ENCODE measurements at regions not wholly inside any gene's neighbourhood (a gene's known extent, or its start where the extent isn't known, plus 50 kb on each side); places are given as distances from the start of the nearest gene placed in this dataset.

DNA sequence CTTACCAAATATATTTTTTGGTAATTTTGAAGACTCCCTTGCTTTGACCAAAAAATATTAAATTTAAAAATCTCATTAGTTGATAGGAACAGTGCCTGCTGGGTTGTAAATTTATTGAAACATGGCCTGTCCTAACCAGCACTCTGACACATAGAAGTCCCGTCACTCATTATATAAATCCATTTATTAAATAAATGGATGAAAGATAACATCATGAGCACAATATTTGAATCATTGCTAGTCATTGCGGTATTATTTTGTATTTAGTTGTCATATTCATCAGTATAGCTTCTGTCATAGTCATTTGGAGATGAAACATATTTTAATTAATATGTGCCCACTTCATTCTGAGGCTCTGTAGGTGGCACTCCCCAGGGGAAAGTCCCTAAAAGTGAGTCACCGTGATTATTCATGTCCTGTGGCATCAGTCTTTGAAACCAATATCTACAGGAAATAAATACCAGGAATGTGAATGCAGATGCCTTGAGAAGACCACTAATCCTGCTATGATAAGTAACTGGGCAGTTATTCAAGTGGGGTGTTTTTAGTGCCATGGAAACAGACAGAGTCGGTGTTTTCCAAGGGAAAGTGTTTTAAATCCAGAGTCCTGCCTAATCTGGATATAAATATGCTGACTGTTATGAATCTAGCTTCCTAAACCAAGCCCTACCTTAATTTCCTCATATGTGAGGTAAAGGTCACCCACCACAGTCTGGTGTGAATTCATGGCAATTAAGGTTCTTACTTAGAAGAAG lies 302.0 kb downstream of the DUSP10 start:
- H3K27ac ChIP-seq = no peak overlapping the region
- TF ChIP-seq, protein P1, sequence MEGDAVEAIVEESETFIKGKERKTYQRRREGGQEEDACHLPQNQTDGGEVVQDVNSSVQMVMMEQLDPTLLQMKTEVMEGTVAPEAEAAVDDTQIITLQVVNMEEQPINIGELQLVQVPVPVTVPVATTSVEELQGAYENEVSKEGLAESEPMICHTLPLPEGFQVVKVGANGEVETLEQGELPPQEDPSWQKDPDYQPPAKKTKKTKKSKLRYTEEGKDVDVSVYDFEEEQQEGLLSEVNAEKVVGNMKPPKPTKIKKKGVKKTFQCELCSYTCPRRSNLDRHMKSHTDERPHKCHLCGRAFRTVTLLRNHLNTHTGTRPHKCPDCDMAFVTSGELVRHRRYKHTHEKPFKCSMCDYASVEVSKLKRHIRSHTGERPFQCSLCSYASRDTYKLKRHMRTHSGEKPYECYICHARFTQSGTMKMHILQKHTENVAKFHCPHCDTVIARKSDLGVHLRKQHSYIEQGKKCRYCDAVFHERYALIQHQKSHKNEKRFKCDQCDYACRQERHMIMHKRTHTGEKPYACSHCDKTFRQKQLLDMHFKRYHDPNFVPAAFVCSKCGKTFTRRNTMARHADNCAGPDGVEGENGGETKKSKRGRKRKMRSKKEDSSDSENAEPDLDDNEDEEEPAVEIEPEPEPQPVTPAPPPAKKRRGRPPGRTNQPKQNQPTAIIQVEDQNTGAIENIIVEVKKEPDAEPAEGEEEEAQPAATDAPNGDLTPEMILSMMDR (conservative IDR thresholded peaks at IDR 0.05) = no peak
- no peak for TF ChIP-seq ZFX (IDR thresholded peaks at IDR 0.05)

DNA sequence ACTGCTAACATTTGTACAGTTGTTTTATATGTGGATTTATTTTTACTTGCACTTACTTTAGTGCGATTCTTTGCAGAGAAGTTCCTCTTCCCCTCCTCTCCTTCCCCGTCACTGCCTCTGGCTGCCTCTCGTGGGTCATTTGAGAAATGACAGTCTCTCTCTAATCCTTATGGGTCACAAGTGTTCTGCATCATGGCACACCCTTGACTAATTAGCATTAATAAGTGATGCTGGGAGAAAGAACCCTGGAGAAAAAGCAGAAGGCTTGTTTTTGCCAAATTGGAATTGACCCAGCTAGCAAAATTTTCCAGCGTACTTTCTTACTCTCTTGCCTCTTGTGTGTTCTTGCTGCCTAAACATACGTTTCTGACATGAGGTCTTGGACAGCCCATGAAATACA lies 301.2 kb downstream of the DUSP10 start:
- H3K27ac ChIP-seq = no peak overlapping the region
- TF ChIP-seq, protein P1 (conservative IDR thresholded peaks at IDR 0.05) = no peak
- TF ChIP-seq ZFX (IDR thresholded peaks at IDR 0.05) = no peak

DNA sequence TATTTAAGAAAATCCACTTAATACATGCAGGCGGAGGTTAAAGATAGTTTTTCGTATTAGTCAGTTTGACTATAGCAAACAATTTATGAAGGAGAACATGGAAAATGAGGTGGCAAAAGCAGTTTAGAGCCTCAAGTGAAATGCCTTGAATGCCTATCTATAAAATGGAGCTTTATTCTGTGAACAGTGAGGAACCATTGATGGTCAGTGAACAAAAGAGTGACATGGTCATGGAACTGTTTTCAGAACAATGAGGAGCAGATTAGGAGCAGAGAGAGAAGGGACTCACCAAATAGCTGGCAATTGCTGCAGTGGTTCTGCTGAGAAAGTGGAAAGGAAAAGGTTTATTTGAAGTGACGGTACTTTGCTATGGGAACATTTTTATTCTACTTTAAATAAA lies 299.8 kb downstream of the DUSP10 start:
- TF ChIP-seq, protein P1 (conservative IDR thresholded peaks at IDR 0.05) = no peak
- no peak for TF ChIP-seq ZFX (IDR thresholded peaks at IDR 0.05)
- no peak overlapping the region for H3K27ac ChIP-seq

DNA sequence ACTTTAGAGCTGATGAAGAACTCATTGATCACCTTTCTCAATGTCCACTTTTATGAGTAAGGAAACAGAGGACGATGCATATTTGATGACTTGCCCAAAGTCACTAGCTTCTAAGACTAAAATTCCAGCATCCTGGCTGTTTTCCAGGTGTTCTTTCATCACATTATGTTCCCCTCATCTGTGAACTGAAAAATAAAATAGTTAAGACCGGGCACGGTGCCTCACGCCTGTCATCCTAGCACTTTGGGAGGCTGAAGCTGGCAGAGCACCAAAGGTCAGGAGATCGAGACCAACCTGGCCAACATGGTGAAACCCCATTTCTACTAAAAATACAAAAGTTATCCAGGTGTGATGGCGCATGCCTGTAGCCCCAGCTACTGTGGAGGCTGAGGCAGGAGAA lies 297.5 kb downstream of the DUSP10 start:
- no peak overlapping the region for H3K27ac ChIP-seq
- TF ChIP-seq, protein P1 (conservative IDR thresholded peaks at IDR 0.05) = no peak
- no peak for TF ChIP-seq ZFX (IDR thresholded peaks at IDR 0.05)

DNA sequence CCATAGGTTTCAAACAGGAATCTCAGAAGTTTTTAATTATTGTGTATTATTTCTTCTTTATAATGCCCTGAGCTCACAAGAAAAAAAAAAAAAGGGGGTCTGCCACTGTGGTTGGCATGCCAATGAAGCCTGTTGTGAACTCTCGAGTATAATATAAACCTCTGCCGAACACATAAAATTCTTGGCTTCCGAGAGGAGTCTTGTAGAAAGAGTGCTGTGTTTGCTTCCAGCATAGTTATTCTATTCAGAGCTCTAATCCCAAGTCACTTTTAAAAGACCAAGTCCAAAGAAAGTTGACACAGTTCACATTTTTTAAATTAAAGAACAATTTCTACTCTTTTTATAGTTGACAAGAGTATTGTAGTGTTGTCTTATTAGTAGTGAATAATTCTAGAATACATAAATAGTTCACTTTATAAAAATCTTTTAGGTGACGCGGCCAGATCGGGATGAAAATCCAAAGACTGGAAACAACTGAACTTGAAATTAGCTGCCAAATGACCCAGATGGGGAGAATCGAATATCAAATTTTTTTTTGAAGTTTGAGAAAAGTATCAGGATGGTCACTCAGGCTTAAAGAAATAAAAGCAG lies 293.2 kb downstream of the DUSP10 start:
- no peak overlapping the region for H3K27ac ChIP-seq

DNA sequence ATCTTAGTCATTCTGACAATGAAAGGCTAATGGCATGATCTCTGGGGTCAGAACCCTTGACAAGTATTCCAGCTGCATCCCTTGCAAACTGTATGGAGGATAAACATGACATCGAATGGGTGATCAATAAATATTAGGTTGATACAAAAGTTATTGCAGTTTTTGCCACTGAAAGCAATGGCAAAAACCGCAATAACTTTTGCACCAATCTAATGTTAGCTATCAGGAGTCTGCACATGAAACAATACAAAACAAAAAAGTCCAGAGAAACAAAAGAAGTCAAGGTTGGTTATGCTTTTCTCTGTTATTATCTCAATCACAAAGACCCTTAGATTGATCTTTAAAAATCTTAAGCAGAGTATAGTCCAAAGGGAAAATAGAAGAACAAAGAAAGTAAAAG lies 292.7 kb downstream of the DUSP10 start:
- TF ChIP-seq, protein P1 (conservative IDR thresholded peaks at IDR 0.05) = no peak
- TF ChIP-seq ZFX (IDR thresholded peaks at IDR 0.05) = no peak
- no peak overlapping the region for H3K27ac ChIP-seq

More for the DNA sequence above, 293.2 kb downstream of the DUSP10 start:
- TF ChIP-seq, protein P1 (conservative IDR thresholded peaks at IDR 0.05) = no peak
- TF ChIP-seq ZFX (IDR thresholded peaks at IDR 0.05) = no peak

DNA sequence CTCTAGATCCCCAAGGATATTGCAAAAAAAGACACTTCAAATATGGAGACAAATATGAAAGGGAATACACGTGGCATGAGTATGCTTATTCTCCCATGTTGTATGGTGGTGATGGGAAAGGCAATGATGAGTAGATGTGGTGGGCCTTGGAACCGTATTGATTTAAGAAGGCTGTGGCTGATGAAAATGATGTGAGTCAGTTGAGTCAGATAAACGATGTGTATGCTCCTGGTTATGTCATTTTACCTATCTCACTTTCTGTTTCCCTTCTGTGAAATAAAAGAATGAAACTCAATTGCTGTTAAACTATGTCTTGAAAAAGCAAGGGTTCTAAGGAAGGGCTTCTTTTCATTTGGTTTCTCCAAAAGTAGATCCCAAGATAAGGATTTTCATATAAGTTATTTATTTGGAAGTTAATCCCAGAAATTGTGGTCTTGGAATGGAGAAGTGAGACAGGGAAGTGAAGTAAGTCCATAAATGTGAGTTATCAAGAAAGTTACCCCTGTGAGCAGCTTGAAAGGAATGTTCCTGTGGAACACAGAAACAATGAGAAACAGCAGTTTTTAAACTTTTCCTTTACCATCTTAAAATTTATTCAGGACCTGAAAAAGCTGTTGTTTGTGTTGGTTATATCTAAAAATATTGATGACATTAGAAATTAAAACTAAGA lies 292.0 kb downstream of the DUSP10 start:
- no peak for TF ChIP-seq ZFX (IDR thresholded peaks at IDR 0.05)
- TF ChIP-seq, protein P1 (conservative IDR thresholded peaks at IDR 0.05) = no peak

More for the DNA sequence above, 292.0 kb downstream of the DUSP10 start:
- H3K27ac ChIP-seq = no peak overlapping the region
